Duodenal mucosa (tissue), 2 donors: ENCODE measurements at regions not wholly inside any gene's neighbourhood (a gene's known extent, or its start where the extent isn't known, plus 50 kb on each side); places are given as distances from the start of the nearest gene placed in this dataset.

Experiments
- H3K27ac ChIP-seq: one replicate; pipeline ENCODE4 v1.7.0; 2013; ENCODE audit warnings: low read depth, low read length
- H3K27me3 ChIP-seq, 2 donors: one replicate each; pipeline ENCODE4 v1.7.0; 2013; ENCODE audit warnings: low read length in 2 of 2, control low read depth in 1 of 2; ENCODE audit not compliant: insufficient read depth in 2 of 2, control insufficient read depth in 1 of 2
- H3K36me3 ChIP-seq, 2 donors: one replicate each; pipeline ENCODE4 v1.7.0; 2013; ENCODE audit warnings: low read length in 2 of 2, control low read depth in 1 of 2; ENCODE audit not compliant: insufficient read depth in 2 of 2, control insufficient read depth in 1 of 2
- H3K4me1 ChIP-seq, 2 donors: one replicate each; pipeline ENCODE4 v1.7.0; 2013; ENCODE audit warnings: low read length in 2 of 2, control low read depth in 1 of 2; ENCODE audit not compliant: insufficient read depth in 2 of 2, control insufficient read depth in 1 of 2
- H3K4me3 ChIP-seq, 2 donors: one replicate each; pipeline ENCODE4 v1.7.0; 2013; ENCODE audit warnings: low read length in 2 of 2, low read depth in 1 of 2
- H3K9ac ChIP-seq, 2 donors: one replicate each; pipeline ENCODE4 v1.7.0; 2013; ENCODE audit warnings: low read length in 2 of 2, low read depth in 1 of 2
- H3K9me3 ChIP-seq, 2 donors: one replicate each; pipeline ENCODE4 v1.7.0; 2013; ENCODE audit warnings: low read length in 2 of 2, control low read depth in 1 of 2; ENCODE audit not compliant: control insufficient read depth in 1 of 2

DNA sequence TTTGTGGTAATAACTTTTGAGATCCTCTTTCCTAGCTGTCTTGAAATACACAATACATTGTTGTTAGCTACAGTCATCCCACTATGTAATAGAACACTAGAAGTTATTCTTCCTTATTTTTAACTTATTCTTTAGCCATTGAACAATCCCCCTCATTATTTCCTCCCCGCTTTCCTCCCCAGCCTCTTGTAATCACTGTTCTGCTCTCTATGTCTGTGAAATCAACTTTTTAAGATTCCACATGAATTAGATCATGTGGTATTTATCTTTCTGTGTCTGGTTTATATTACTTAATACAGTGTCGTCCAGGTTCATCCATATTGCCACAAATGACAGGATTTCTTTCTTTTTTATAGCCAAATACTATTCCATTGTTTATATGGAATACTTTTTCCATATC lies 72.9 kb downstream of the SLC10A2 start:
- Histone ChIP-seq H3K4me1 (no peaks in the 10 kb centered on the region), H3K9ac (no peak overlapping the region), H3K4me3 (no peak overlapping the region), H3K27me3 (no peaks in the 10 kb centered on the region), H3K27ac (no peak overlapping the region), H3K9me3 (peaks cover 0 to 4% of the 10 kb centered on the region in 2 donors), H3K36me3 (no peaks in the 10 kb centered on the region)

DNA sequence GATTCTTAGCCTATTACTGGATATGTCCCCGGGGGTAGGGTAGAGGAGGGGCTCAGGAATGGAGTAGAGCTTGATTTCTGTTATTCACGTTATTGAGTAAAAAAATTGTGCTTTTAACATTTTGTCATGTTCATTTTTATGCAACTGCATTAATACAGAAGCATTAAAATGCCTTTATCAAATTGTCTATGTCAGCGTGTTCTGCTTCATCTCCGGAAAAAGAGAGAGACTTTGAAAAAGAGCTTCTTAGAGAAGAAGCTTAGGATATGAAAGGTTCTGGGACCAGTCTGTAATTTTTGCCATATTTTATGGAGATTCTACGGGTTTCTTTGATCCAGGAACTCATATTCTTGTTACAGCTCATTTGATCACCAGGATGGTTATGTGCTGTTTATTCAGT lies 82.0 kb downstream of the SLC10A2 start:
- no peak overlapping the region for H3K4me3 ChIP-seq
- no peak overlapping the region for H3K27ac ChIP-seq
- no peak overlapping the region for H3K9ac ChIP-seq
- no peaks in the 10 kb centered on the region for H3K27me3 ChIP-seq
- no peaks in the 10 kb centered on the region for H3K36me3 ChIP-seq
- peaks cover 0 to 2% of the 10 kb centered on the region in 2 donors for H3K9me3 ChIP-seq
- no peaks in the 10 kb centered on the region for H3K4me1 ChIP-seq

DNA sequence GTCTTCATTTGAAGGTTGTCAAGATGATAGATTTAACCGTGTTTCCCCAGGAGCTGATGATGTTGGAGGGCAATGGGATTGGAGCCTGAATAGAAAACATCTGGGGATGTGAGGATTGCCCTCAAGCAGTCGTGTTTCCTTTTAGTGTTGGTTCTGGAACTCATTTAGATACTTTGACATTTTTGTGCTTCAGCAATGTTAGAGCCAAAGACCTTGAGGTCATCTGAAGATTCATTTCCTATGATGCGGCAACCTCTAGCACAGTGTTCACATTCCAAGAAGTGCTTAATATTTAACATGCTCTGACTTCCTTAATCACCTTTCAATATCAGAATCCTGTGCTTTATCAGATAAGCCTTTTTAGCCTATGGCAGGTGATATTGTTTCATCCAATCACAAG lies 82.7 kb downstream of the SLC10A2 start:
- H3K36me3 ChIP-seq: no peaks in the 10 kb centered on the region
- H3K4me1 ChIP-seq: no peaks in the 10 kb centered on the region
- H3K27ac ChIP-seq: no peak overlapping the region
- peaks cover 0 to 2% of the 10 kb centered on the region in 2 donors for H3K9me3 ChIP-seq
- no peak overlapping the region for H3K9ac ChIP-seq
- H3K4me3 ChIP-seq: no peak overlapping the region
- H3K27me3 ChIP-seq: no peaks in the 10 kb centered on the region

DNA sequence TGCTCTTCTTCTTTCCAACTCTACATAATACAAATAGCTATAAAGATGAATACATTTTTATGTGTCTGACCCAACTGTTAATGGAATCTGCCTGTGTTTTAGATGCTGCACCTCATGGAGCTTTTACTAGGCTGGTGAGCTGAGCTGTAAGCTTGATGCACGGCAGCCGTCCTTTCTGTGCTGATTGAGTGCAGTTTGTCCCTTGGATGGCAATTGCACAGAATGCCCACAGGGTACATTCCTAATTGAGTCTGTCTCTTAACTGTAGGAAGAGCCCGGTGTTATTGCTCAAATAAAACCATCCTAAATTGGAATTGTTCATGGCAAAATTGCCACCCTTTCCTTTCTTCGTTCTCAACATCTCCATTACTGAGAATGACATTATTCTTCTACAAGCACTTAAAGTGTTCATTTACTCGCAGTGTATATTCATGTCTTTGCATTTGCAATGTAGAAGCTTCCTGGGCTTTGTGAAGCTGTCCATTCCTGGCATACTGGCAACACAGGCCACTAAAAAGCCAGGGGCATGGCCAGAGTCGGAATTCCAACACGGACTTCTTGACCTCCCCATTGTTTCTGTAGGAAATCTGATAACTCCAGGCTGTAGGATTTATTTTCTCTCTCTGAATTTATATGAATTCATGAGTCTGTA lies 85.8 kb downstream of the SLC10A2 start:
- no peak overlapping the region for H3K9ac ChIP-seq
- H3K36me3 ChIP-seq: no peaks in the 10 kb centered on the region
- H3K27ac ChIP-seq: no peak overlapping the region
- H3K27me3 ChIP-seq: no peaks in the 10 kb centered on the region
- no peaks in the 10 kb centered on the region for H3K9me3 ChIP-seq
- no peaks in the 10 kb centered on the region for H3K4me1 ChIP-seq
- H3K4me3 ChIP-seq: no peak overlapping the region

DNA sequence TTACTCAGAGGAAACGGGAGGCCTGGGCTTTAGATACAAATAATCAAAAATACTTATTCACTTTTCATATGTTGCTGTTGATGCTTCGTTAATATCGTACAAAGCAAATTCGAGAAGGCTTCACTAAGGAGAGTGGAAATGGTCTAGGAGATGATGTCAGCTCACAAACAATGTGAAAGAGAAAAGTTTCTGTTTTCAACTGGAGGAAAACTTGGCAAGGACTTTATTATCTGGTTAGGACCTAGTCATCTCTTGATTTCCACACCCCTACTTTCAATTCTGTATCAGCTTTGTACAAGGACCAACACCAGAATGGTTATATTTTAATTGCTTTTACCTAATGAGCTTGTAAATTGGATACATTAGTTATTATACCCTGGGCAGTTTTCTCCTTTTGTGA lies 88.0 kb downstream of the SLC10A2 start:
- H3K27ac ChIP-seq: no peak overlapping the region
- H3K27me3 ChIP-seq: no peaks in the 10 kb centered on the region
- no peak overlapping the region for H3K4me3 ChIP-seq
- H3K36me3 ChIP-seq: no peaks in the 10 kb centered on the region
- H3K4me1 ChIP-seq: peaks cover 0 to 7% of the 10 kb centered on the region in 2 donors
- H3K9me3 ChIP-seq: no peaks in the 10 kb centered on the region
- no peak overlapping the region for H3K9ac ChIP-seq

DNA sequence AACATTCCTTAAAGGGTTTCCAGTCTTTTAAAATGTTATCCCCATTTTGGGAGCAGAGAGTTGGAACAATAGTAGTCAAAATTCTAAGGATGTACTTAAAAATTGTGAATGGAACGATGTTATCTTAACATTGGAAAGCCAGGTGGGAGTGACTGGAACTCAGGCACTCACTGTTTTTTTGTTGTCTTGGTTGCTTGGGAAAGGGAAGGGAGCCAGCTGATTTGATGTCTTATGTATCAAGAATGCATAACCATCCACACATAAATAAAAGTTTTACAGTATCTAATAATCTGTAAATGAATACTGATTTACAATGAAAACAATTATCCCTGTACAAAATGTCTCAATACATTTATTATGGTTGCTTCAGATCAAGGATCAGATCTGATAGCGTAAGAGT lies 88.7 kb downstream of the SLC10A2 start:
- Histone ChIP-seq H3K4me1 (peaks cover 0 to 7% of the 10 kb centered on the region in 2 donors), H3K27me3 (no peaks in the 10 kb centered on the region), H3K9ac (no peak overlapping the region), H3K27ac (no peak overlapping the region), H3K4me3 (no peak overlapping the region), H3K36me3 (no peaks in the 10 kb centered on the region), H3K9me3 (no peaks in the 10 kb centered on the region)

DNA sequence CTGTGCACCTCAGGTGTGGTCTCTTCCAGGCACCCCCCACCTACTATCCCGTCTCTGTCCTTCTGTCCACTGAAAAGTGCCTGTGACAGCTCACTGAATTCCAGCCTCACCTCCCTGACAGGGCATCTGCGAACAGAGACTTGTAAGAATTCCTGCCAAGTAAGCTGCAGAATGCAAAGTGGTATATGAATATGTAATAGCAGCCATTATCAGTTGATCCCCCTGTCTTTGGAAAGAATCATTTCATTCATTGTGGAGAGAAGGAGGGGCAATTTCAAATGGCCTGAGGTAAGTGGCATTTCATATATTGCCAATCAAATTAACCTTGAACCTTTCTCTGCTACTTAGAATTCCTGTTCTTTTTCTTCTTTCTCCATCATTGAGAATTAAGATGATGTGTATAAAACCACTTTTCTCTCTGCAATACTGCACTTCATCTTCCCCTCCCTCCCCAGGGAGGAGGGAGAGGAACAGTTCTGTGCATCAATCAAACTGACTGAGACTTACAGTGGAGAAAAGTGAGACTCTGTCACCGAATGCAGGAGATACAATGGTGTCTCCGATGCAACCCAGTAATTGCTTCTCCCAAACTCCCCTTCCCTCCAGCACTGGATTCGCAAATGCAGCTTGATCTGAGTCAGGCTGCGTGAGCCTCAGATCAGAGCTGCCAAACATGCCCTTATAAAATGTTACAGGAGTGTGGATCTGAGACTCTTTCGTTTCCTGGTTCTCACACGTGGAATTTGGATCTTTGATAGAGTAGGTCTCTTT lies 91.7 kb downstream of the SLC10A2 start:
- no peaks in the 10 kb centered on the region for H3K9me3 ChIP-seq
- no peak overlapping the region for H3K4me3 ChIP-seq
- H3K4me1 ChIP-seq: peaks cover 0 to 7% of the 10 kb centered on the region in 2 donors
- no peaks in the 10 kb centered on the region for H3K36me3 ChIP-seq
- no peaks in the 10 kb centered on the region for H3K27me3 ChIP-seq
- H3K9ac ChIP-seq: no peak overlapping the region
- H3K27ac ChIP-seq: no peak overlapping the region

DNA sequence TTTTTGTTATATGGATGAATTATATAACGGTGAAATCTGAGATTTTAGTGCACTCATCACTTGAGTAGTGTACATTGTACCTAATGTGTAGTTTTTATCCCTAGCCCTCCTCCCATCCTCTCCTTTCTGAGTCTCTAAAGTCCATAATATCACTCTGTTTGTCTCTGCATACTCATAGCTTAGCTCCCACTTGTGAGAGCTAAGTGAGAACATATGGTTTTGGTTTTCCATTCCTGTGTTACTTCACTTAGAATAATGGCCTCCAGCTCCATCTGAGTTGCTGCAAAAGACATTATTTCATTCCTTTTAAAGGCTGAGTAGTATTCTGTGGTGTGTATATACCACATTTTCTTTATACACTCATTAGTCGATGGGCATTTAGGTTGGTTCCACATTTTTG lies 94.0 kb downstream of the SLC10A2 start:
- no peaks in the 10 kb centered on the region for H3K36me3 ChIP-seq
- H3K9ac ChIP-seq: no peak overlapping the region
- no peaks in the 10 kb centered on the region for H3K27me3 ChIP-seq
- H3K4me3 ChIP-seq: no peak overlapping the region
- H3K9me3 ChIP-seq: no peaks in the 10 kb centered on the region
- H3K27ac ChIP-seq: no peak overlapping the region
- peaks cover 0 to 7% of the 10 kb centered on the region in 2 donors for H3K4me1 ChIP-seq

DNA sequence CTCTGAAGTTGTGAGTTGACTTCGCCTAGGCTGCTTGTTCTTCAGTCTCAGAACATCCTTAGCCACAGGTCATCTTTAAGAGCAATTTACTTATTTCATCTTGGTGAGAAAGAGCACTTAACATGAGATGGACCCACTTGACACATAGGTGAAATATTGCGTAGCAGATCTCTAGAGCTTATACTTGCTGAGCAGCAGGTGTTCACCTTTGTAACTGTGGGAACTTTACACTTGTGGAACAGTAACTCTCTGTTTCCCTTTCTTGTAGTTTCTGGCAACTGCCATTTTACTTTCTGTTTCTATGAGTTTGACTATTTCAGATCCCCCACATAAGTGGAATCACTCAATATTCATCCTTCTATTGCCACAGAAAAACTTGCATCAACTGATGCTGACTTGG lies 95.7 kb downstream of the SLC10A2 start:
- Histone ChIP-seq H3K36me3 (no peaks in the 10 kb centered on the region), H3K4me3 (no peak overlapping the region), H3K9me3 (no peaks in the 10 kb centered on the region), H3K9ac (no peak overlapping the region), H3K27ac (no peak overlapping the region), H3K27me3 (no peaks in the 10 kb centered on the region), H3K4me1 (peaks cover 0 to 7% of the 10 kb centered on the region in 2 donors)

DNA sequence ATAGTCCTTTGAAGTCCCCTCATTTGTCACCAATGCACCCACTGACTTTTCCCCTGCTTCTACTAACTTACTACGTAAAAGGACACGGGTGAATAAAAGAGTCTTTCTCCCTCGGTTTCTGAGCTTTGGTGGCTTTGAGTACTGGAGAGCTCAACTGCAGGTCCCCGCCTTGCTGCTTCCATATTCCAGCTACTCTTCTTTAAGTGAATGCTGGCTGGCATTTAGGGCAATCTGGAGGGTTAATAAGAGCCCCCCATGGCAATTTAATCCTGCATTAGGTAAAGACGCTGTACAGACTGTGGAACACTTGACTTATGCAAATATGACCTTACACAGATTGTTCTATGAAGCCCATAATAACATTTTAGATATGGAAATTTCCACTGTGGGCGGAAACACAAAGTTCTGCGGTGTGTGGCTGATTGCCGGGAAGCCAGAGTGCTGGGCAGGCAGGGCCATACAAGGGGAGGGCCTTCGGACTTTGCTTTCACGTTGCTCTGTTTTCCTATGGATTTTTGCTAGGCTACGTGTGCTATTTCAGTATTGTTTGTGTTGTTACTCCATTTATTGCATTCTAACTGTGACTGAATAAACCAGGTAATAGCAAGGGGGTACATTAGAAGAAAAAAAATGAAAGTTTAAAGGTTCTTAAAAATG lies 97.5 kb downstream of the SLC10A2 start:
- H3K4me1 ChIP-seq: no peaks in the 10 kb centered on the region
- no peaks in the 10 kb centered on the region for H3K27me3 ChIP-seq
- H3K4me3 ChIP-seq: no peak overlapping the region
- H3K27ac ChIP-seq: no peak overlapping the region
- no peak overlapping the region for H3K9ac ChIP-seq
- no peaks in the 10 kb centered on the region for H3K9me3 ChIP-seq
- no peaks in the 10 kb centered on the region for H3K36me3 ChIP-seq
